VCaP (cell line): ENCODE measurements at regions not wholly inside any gene's neighbourhood (a gene's known extent, or its start where the extent isn't known, plus 50 kb on each side); places are given as distances from the start of the nearest gene placed in this dataset.

ENCODE experiments used
- H3K27ac ChIP-seq: fragments of 450-650 bp; 2 replicates; pipeline ENCODE4 v1.5.1; 2017
- TF ChIP-seq, protein P1 (sequence below): fragments of 450-650 bp; conservative IDR thresholded peaks from 2 replicates; pipeline ENCODE4 v1.5.1; 2017; ENCODE audit warnings: mild to moderate bottlenecking, moderate library complexity

DNA sequence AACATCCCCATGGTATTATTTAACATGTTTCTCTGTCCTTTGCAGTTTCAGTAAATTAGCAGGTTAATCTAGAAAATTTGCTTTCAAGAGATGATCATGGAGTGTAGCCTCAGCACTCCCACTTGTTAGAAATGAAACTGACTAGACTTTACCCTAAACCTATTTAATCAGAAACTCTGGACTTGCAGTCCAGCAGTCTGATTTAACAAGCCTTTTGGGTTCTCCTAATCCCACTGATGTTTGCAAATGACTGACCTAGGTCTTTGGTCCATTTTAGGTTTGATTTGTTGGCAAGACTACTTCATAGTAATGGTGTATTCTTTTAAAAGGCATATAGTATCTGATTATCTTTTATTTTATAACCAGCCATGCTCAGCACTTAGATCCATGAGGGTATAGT is 55.5 kb upstream of the SLC25A13 start:
- TF ChIP-seq, protein P1, sequence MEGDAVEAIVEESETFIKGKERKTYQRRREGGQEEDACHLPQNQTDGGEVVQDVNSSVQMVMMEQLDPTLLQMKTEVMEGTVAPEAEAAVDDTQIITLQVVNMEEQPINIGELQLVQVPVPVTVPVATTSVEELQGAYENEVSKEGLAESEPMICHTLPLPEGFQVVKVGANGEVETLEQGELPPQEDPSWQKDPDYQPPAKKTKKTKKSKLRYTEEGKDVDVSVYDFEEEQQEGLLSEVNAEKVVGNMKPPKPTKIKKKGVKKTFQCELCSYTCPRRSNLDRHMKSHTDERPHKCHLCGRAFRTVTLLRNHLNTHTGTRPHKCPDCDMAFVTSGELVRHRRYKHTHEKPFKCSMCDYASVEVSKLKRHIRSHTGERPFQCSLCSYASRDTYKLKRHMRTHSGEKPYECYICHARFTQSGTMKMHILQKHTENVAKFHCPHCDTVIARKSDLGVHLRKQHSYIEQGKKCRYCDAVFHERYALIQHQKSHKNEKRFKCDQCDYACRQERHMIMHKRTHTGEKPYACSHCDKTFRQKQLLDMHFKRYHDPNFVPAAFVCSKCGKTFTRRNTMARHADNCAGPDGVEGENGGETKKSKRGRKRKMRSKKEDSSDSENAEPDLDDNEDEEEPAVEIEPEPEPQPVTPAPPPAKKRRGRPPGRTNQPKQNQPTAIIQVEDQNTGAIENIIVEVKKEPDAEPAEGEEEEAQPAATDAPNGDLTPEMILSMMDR = no peak
- H3K27ac ChIP-seq = no peak overlapping the region
